Tibial artery (tissue), 4 donors: ENCODE measurements at regions not wholly inside any gene's neighbourhood (a gene's known extent, or its start where the extent isn't known, plus 50 kb on each side); places are given as distances from the start of the nearest gene placed in this dataset.

Experiments
- DNase-seq, 2 donors: peaks; one replicate each; pipeline ENCODE4 v3.0.0-alpha.2; 2019
- H3K27ac ChIP-seq, 2 donors: fragments of 200-600 bp; sonication (generic) in 1 of 2; 1 replicate in 1 of 2; 2 replicates in 1 of 2; pipeline ENCODE4 v1.5.1; 2018 to 2019; ENCODE audit warnings: mild to moderate bottlenecking in 1 of 2
- H3K27me3 ChIP-seq, 2 donors: fragments of 200-600 bp; sonication (generic) in 1 of 2; one replicate each; pipeline versions ENCODE4 v1.5.1 to v1.6.0; 2016 to 2019
- H3K36me3 ChIP-seq, 3 donors: fragments of 200-600 bp; sonication (generic) in 2 of 3; one replicate each; pipeline ENCODE4 v1.5.1; 2016 to 2019; ENCODE audit warnings: mild to moderate bottlenecking in 2 of 3
- H3K4me1 ChIP-seq, 4 donors: fragments of 200-600 bp; sonication (generic) in 2 of 4; 1 replicate in 3 of 4; 2 replicates in 1 of 4; pipeline ENCODE4 v1.5.1; 2016 to 2019
- H3K4me3 ChIP-seq, 2 donors: fragments of 200-600 bp; sonication (generic) in 1 of 2; 1 replicate in 1 of 2; 2 replicates in 1 of 2; pipeline ENCODE4 v1.5.1; 2018 to 2019; ENCODE audit warnings: mild to moderate bottlenecking in 2 of 2
- H3K9me3 ChIP-seq, 3 donors: fragments of 200-600 bp; sonication (generic) in 1 of 3; one replicate each; pipeline ENCODE4 v1.5.1; 2016 to 2019
- intact Hi-C: fragments of 100-400 bp; cut with DNase I; formaldehyde crosslinking; loops from one replicate; pipeline ENCODE4 v1.15.0; 2023; ENCODE audit warnings: low total_unique reads
- TF ChIP-seq, protein P1 (sequence below), 2 experiments: fragments of 200-600 bp in 1 of 2; fragments of 450-650 bp in 1 of 2; IDR thresholded peaks; one replicate each; pipeline ENCODE4 v1.5.1; 2017 to 2019; ENCODE audit warnings: antibody characterized with exemption in 2 of 2, mild to moderate bottlenecking in 1 of 2, moderate library complexity in 1 of 2

DNA sequence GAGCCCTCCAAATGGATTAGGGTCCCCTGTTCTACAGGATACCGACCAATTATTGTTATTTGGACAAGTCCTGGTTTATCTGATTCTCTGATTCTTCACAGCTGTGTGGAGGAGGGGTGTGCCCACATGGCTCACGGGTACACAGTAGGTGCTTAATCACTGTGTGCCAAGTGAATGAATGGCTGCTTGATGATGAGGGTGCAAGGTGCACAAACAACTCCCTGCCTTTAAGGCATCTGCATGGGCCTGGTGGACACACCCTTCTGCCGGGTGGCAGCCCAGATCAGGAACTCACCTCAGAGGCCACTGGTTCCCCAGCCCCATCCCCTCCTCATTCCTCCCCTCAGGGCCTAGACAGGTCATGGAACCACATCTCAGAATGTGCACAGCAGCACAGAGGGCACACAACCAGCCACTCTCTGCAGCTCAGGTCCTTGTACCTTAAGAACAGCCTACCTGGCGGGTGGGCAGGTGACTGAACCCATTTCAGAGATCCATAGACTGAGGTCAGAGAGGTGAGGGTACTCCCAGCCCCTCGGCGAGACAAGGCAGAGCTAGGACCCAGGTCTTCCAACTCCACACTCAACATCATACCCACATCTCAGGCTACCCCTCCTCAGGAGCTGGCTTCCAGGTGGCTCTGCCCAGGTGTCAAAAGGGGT, 50.3 kb downstream of the SHANK2 start:
- TF ChIP-seq, protein P1, sequence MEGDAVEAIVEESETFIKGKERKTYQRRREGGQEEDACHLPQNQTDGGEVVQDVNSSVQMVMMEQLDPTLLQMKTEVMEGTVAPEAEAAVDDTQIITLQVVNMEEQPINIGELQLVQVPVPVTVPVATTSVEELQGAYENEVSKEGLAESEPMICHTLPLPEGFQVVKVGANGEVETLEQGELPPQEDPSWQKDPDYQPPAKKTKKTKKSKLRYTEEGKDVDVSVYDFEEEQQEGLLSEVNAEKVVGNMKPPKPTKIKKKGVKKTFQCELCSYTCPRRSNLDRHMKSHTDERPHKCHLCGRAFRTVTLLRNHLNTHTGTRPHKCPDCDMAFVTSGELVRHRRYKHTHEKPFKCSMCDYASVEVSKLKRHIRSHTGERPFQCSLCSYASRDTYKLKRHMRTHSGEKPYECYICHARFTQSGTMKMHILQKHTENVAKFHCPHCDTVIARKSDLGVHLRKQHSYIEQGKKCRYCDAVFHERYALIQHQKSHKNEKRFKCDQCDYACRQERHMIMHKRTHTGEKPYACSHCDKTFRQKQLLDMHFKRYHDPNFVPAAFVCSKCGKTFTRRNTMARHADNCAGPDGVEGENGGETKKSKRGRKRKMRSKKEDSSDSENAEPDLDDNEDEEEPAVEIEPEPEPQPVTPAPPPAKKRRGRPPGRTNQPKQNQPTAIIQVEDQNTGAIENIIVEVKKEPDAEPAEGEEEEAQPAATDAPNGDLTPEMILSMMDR (IDR thresholded peaks at IDR 0.05), result no peak
- Histone ChIP-seq H3K4me3 (no peak overlapping the region), H3K9me3 (no peaks in the 10 kb centered on the region), H3K4me1 (no peaks in the 10 kb centered on the region), H3K36me3 (no peaks in the 10 kb centered on the region), H3K27me3 (peaks cover 0 to 28% of the 10 kb centered on the region in 2 donors), H3K27ac (no peak overlapping the region)
- no peak for DNase-seq
- intact Hi-C loops, result no loop called here

DNA sequence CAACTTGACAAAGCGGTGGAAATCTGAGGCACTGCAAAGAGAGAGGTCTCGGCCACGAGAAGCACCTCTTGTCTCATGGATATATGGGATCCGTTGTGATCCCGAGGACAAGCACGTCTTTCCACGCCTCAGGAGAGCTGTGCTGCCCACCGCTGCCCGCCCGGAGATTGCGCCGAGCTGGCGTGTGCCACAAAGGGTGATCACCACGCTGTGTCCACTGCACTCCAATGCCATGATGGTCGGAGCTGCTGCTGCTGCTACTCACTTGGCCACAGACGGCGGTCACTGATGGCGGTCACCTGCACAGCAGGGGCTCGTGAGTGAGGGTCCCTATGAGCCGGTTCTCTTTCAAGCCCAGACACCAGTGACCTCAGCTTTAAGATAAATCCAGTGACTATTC, 51.1 kb downstream of the SHANK2 start:
- H3K9me3 ChIP-seq, result no peaks in the 10 kb centered on the region
- no peaks in the 10 kb centered on the region for H3K36me3 ChIP-seq
- H3K27ac ChIP-seq, result no peak overlapping the region
- intact Hi-C loops, result no loop called here
- TF ChIP-seq, protein P1 (IDR thresholded peaks at IDR 0.05), result no peak
- no peaks in the 10 kb centered on the region for H3K4me1 ChIP-seq
- H3K27me3 ChIP-seq, result peaks cover 0 to 28% of the 10 kb centered on the region in 2 donors
- DNase-seq, result no peak
- no peak overlapping the region for H3K4me3 ChIP-seq

DNA sequence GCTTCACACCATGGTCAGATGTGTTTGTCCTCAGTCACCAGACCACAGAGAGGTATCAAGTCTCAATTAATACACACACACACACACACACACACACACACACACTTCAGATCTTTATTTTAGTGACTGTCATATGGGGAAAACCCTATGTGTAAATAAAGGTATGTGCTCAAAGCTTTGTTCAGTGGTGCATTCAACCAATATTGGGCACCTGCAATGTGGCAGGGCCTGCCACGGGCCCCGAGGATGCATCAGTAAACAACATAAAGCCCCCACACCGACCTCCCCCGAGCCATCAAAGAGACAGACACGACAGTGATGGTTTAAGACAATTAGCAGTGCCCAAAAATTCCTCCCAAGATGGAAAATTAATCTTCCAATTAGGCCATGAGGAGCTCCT, 51.6 kb downstream of the SHANK2 start:
- Histone ChIP-seq H3K36me3 (no peaks in the 10 kb centered on the region), H3K27me3 (peaks cover 0 to 27% of the 10 kb centered on the region in 2 donors)

DNA sequence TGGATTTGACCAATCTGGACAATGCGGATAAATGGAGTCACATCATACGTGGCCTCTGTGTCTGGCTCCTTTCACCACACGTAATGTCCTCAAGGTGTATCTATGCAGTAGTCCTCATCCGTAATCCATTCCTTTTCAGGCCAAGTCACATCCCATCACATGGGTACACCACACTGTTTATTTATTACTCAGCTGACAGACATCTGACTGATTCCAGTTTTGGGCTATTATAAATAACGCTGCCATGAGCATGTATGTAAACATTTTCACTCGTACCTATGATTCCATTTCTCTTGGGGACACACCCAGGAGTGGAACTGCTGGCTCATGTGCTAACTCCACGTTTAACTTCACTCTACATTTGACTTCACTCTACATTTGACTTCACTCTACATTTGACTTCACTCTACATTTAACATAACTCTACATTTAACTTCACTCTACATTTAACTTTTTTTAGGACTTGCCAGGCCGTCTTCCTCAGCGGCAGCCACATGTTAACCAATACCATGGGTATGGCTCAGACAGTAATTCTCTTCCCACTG, 52.1 kb downstream of the SHANK2 start:
- DNase-seq, result no peak
- no peak overlapping the region for H3K27ac ChIP-seq
- H3K36me3 ChIP-seq, result no peaks in the 10 kb centered on the region
- peaks cover 0 to 25% of the 10 kb centered on the region in 2 donors for H3K27me3 ChIP-seq
- TF ChIP-seq, protein P1 (IDR thresholded peaks at IDR 0.05), result no peak
- no peaks in the 10 kb centered on the region for H3K4me1 ChIP-seq
- H3K4me3 ChIP-seq, result no peak overlapping the region
- intact Hi-C loops, result no loop called here
- H3K9me3 ChIP-seq, result no peaks in the 10 kb centered on the region

More for the DNA sequence above, 51.6 kb downstream of the SHANK2 start:
- Histone ChIP-seq H3K27ac (no peak overlapping the region), H3K4me3 (no peak overlapping the region), H3K9me3 (no peaks in the 10 kb centered on the region), H3K4me1 (no peaks in the 10 kb centered on the region)
- intact Hi-C loops, result no loop called here
- no peak for DNase-seq
- TF ChIP-seq, protein P1 (IDR thresholded peaks at IDR 0.05), result no peak

DNA sequence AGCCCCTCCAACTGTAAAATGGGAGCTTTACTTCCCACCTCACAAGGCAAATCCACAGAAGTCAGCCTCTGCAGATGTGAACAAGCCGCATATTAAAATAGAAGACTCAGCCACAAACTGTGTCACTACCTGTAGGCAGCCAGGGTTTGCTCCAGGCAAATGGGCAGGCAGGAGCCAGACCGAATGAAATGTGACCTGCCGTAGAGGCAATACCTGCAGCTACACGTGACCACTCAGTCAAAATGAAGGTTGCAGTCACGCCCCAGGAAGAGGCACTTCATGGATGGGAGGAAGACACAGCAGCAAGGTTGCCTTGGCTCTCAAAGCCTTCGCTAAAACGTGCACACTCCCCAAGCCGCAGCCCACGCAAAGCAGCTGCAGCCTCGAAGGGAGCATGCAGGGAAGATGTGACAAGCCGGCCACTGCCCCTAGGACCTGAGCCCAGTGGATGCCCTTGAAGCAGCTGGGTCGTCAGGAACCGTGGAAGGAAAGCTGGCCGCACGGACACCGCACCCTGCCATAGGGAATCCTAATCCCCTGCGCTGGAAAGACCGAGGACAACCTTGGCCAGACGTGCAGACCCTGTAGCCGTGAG, 53.1 kb downstream of the SHANK2 start:
- no peak for DNase-seq
- H3K27me3 ChIP-seq, result peaks cover 0 to 24% of the 10 kb centered on the region in 2 donors
- H3K4me3 ChIP-seq, result no peak overlapping the region
- H3K4me1 ChIP-seq, result no peaks in the 10 kb centered on the region
- TF ChIP-seq, protein P1 (IDR thresholded peaks at IDR 0.05), result no peak
- intact Hi-C loops, result no loop called here
- H3K9me3 ChIP-seq, result no peaks in the 10 kb centered on the region
- H3K27ac ChIP-seq, result no peak overlapping the region
- H3K36me3 ChIP-seq, result no peaks in the 10 kb centered on the region
